ENCODE measurements at regions not wholly inside any gene's neighbourhood (a gene's known extent, or its start where the extent isn't known, plus 50 kb on each side); places are given as distances from the start of the nearest gene placed in this dataset.

- TF ChIP-seq CTCF (IDR thresholded peaks at IDR 0.05) (no peak), POLR2A (IDR thresholded peaks at IDR 0.05) (no peak)
These were observed 1105.3 kb upstream of the LCORL start for GRCh38 chr4:19126903-19127302.

Measured in esophagus squamous epithelium (tissue), 4 donors.